Middle frontal gyrus (tissue), 1 donor: ENCODE measurements at regions not wholly inside any gene's neighbourhood (a gene's known extent, or its start where the extent isn't known, plus 50 kb on each side); places are given as distances from the start of the nearest gene placed in this dataset.
A peak's percentile ranks its signal among the peaks of the same experiment; 100 is the strongest.
"Not testable (repeated sequence)": the region's sequence is repeated elsewhere in the genome, so short reads cannot be mapped to it uniquely, and the experiment has no call there.

Experiments
- DNase-seq: peaks from one replicate; pipeline ENCODE4 v3.0.0-alpha.2; 2015; ENCODE audit warnings: low spot score; ENCODE audit errors: extremely low spot score

- no peak for DNase-seq
Observed at GRCh38 chr21:19508442-19508841, 1104.9 kb upstream of the TMPRSS15 start.

GRCh38 chr21:19508844-19509243, 1105.3 kb upstream of the TMPRSS15 start:
- DNase-seq, result no peak

GRCh38 chr21:19510057-19510456, 1106.5 kb upstream of the TMPRSS15 start:
- no peak for DNase-seq

- no peak for DNase-seq
Observed at GRCh38 chr21:19510653-19511052, 1107.1 kb upstream of the TMPRSS15 start.

- no peak for DNase-seq
Observed at GRCh38 chr21:19522381-19522780, 1118.8 kb upstream of the TMPRSS15 start.

- DNase-seq, result no peak
Observed at GRCh38 chr21:19523061-19523460, 1119.5 kb upstream of the TMPRSS15 start.

GRCh38 chr21:19523746-19524145, 1120.2 kb upstream of the TMPRSS15 start:
- no peak for DNase-seq

- no peak for DNase-seq
Observed at GRCh38 chr21:19529031-19529430, 1125.4 kb upstream of the TMPRSS15 start.

- DNase-seq, result no peak
Observed at GRCh38 chr21:19535356-19535755, 1131.8 kb upstream of the TMPRSS15 start.

- no peak for DNase-seq
Observed at GRCh38 chr21:19537116-19537515, 1133.5 kb upstream of the TMPRSS15 start.

- no peak for DNase-seq
Observed at GRCh38 chr21:19540287-19540686, 1136.7 kb upstream of the TMPRSS15 start.

GRCh38 chr21:19541602-19542001, 1138.0 kb upstream of the TMPRSS15 start:
- DNase-seq, result no peak

GRCh38 chr21:19544493-19544892, 1140.9 kb upstream of the TMPRSS15 start:
- DNase-seq, result not testable (repeated sequence)

GRCh38 chr21:19547951-19548840, 1144.6 kb upstream of the TMPRSS15 start:
- peak; percentile 28 for DNase-seq

GRCh38 chr21:19553919-19554615, 1150.5 kb upstream of the TMPRSS15 start:
- DNase-seq, result no peak

GRCh38 chr21:19557046-19557445, 1153.5 kb upstream of the TMPRSS15 start:
- DNase-seq, result no peak

GRCh38 chr21:19557488-19557887, 1153.9 kb upstream of the TMPRSS15 start:
- no peak for DNase-seq

- DNase-seq, result no peak
Observed at GRCh38 chr21:19565587-19565986, 1162.0 kb upstream of the TMPRSS15 start.

- DNase-seq, result no peak
Observed at GRCh38 chr21:19566975-19567374, 1163.4 kb upstream of the TMPRSS15 start.

GRCh38 chr21:19577381-19577780, 1173.8 kb upstream of the TMPRSS15 start:
- no peak for DNase-seq

- no peak for DNase-seq
Observed at GRCh38 chr21:19590044-19590443, 1186.5 kb upstream of the TMPRSS15 start.

- DNase-seq, result no peak
Observed at GRCh38 chr21:19603011-19603593, 1199.5 kb upstream of the TMPRSS15 start.
